NCI-H2171 (cell line): ENCODE measurements at regions not wholly inside any gene's neighbourhood (a gene's known extent, or its start where the extent isn't known, plus 50 kb on each side); places are given as distances from the start of the nearest gene placed in this dataset.
"Not testable (repeated sequence)": the region's sequence is repeated elsewhere in the genome, so short reads cannot be mapped to it uniquely, and the experiment has no call there.

ENCODE experiments used
- DNase-seq: peaks from one replicate; lab custom pipeline; 2025; lab: John Stamatoyannopoulos, UW

DNA sequence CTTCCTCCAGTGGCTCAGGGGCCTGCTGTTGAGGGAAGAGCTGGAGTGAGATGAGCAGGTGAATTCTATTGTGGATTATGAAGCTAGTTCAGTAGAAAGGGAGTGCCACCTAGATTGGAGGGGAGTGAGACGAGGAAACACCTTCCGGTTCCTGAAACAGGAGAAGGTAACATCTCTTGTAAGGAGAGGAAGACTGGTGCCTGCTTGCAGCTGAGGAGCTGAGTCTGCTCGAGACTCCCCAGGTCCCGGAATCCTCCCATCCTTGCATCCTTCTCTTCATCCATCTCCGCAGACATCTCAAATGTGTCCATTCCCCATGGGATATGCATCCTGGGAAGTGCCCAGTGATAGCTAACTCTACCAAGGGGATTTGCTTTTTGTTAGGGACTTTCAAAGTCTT is 242.9 kb upstream of the ZFP64 start:
- DNase-seq = no peak

DNA sequence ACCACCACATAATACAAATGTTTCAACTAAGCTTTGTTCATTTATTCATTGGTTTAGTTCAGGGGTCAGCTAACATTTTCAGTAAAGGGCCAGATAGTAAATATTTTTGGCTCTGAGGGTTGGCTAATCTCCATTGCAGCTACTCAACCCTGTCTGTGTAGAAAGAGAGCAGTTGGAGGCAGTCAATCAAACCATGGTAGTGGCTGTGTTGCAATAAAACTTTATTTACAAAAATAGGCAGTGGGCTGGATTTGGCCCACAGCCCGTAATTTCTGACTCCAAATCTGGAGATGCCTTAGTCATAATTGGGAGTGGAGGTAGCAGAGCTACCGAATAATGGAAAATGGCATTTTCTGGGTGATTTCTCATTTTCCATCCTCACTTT is 242.5 kb upstream of the ZFP64 start:
- no peak for DNase-seq

DNA sequence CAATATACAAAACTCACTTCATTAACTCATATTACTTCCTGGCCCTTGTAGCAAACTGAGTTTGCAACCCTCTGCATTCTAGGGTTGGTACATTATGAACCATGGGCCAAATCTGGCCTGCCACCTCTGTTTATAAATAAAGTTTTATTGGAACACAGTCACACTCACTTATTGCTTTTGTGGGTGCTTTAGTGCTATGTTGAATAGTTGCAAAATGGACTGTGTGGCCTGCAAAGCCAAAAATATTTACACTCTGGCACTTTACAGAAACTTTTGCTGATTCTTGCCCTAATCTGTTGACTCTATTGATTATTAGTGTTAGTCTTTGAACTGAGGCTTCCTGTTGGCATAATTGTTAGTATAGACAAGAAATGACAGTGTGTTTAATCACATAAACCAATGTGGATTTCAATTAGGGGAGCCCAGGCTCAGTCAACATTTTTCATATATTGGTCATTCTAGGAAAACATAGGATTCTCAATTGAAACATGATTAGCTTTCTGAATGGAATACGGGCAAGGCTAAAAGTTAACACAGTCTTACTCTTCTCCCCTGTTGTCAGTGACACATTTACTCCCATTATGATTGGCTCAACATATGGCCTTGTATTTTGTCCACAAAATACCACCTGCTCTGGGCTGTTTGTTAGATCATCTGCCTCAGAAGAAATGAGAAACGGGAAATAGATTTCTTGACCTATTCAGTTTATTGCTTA is 241.9 kb upstream of the ZFP64 start:
- DNase-seq = no peak

DNA sequence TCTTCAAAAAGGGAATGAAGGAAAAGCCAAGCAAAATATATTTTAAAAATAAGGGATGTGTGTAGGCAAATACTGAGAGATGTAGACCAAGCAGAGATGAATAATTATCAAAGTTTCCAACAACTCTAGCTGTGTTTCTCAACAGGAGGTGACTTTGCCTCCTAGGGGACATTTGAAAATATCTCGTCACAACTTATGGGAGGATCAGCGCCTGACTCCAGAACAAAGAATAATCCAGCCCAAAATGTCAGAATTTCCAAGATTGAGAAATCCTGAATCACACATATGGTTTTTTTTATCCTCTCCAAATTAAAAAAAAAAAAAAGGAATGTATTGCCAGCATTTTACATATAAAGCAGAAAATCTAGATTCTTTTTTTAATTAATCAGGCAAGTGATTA is 241.2 kb upstream of the ZFP64 start:
- DNase-seq = no peak

DNA sequence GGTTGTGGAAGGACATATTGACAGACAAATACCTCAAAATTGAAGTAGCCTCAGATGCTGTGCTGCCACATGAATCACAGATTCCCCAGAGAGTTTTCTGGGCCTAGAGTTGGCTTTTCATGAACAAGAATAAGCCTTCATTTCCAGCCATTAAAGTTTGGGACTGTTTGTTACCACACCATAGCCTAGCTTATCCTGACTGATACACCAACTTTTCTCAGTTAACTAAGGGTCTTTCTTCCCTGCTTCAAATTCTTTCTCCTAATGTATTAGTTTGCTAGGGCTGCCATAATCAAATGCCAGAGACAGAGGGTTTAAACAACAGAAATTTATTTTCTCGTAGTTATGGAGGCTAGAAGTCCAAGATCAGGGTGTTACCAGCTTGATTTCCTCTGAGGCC is 237.4 kb upstream of the ZFP64 start:
- DNase-seq = no peak

DNA sequence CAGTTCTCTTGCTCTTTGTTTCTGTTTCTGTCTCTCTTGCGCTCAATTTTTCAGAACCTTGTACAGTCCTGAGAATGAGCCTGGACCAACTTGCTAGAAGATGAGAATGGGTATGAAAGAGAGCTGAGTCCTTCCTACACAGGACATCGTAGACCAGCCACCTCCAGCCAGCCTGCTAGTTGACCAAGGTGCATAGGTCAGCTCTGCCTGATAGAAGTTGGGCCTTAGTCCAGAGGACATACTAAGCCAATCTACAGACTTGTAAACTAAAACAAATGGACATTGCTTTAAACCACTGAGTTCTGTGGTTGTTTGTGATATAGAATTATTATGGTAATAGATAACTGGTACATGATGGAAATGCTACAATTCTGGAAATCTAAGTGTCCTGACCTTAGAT is 236.4 kb upstream of the ZFP64 start:
- no peak for DNase-seq

DNA sequence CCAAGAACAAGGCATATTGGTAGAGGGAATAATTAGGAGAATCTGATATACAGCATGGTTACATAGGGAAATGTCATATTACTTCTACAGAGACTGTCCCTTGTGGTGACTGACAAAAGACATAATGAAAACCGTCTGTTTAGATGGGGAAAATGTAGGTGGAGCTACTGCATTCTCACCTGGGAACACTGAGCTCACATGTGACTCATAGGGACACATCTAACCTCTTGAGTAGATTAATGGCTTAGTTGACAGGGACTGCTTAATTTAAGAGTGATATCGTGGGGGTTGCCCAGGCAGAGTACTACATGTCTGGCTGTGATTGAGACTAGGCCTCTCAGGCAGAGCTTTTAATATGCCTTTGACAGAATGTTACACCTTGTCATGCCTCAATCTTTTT is 235.3 kb upstream of the ZFP64 start:
- DNase-seq = no peak

DNA sequence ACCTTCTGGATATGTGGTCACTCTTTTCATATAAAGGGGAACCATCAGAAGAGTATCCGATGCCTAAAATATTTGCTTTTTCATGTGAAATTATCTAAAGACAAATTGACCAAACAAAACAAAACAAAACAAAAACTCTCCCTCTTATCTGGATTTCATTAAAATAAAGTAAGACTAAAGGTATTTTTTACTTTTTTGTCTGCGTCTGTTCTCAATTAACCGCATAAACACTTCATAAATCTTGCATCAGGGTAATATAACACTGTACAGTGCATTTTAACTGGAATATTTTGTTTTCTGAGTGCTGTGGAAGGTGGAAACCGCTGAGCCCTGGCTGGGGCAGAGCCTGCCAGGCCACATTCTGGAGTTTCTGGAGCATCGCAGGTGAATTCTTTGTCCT is 234.1 kb upstream of the ZFP64 start:
- no peak for DNase-seq

DNA sequence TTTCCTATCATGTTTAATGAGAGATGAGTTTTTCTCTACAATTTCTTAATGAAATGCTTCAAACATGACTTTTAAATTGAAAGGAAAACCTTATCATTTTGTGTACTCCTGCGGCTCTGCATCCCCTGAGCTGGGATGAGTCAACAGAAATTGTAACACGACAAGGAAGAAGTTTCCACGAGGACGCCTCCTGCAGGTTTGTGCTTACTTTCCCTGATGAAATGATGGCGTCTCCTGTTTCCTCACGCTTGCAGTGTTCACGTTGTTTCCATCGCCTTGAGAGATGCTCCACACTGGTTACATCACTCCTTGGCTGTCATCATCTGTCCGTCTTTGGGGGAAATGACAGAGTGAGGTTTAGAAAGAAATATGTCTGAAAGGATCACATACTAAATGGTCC is 233.7 kb upstream of the ZFP64 start:
- no peak for DNase-seq

DNA sequence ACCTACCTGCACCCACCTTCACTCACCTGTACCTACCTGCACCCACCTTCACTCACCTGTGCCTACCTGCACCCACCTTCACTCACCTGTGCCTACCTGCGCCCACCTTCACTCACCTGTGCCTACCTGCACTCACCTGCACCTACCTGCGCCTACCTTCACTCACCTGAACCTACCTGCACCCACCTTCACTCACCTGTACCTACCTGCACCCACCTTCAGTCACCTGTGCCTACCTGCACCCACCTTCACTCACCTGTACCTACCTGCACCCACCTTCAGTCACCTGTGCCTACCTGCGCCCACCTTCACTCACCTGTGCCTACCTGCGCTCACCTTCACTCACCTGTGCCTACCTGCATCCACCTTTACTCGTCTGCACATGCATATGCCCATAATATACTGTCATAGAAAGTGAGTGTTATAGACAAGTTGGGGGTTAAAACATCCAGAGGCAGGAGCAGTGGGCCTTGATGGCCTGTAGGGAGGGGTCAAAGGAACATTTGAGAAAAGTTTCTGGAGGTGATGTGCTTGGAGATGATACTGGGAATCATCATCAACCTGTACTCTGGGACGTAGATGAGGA is 232.9 kb upstream of the ZFP64 start:
- not testable (repeated sequence) for DNase-seq

DNA sequence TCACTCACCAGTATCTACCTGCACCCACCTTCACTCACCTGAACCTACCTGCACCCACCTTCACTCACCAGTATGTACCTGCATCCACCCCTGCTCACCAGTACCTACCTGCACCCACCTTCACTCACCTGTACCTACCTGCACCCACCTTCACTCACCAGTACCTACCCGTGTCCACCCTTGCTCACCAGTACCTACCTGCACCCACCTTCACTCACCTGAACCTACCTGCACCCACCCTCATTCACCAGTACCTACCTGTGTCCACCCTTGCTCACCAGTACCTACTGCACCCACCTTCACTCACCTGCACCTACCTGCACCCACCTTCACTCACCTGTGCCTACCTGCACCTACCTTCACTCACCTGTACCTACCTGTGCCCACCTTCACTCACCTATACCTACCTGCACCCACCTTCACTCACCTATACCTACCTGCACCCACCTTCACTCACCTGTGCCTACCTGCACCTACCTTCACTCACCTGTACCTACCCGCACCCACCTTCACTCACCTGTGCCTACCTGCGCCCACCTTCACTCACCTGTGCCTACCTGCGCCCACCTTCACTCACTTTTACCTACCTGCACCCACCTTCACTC is 232.1 kb upstream of the ZFP64 start:
- DNase-seq = not testable (repeated sequence)

DNA sequence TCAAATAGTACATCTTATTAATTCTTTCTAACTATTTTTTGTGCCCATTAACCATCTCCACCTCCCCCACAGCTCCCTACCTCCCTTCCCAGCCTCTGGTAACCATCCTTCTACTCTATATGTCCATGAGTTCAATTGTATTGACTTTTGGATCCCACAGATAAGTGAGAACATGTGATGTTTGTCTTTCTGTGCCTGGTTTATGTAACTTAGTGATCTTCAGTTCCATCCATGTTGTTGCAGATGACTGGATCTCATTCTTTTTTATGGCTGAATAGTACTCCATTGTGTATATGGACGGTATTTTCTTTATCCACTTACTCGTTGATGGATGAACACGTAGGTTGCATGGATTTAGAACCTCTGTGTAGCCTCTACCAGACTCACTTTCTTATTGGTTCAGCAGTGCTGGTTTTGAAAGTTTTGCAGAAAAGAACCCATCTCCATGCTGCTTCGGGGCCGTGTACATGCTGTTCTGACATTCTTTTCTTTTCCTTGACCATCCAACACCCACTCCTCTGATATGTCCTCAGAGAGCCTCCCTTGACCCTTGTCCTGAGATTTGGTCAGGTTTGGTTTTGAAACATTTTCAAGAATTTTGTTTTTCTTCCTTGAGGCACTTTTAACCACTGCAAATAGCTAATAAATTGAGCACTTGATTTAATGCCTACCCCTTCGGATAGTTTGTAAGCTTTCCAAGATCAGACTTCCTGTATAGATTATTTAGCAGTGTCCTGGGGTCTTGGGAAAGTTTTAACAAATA is 231.2 kb upstream of the ZFP64 start:
- no peak for DNase-seq

DNA sequence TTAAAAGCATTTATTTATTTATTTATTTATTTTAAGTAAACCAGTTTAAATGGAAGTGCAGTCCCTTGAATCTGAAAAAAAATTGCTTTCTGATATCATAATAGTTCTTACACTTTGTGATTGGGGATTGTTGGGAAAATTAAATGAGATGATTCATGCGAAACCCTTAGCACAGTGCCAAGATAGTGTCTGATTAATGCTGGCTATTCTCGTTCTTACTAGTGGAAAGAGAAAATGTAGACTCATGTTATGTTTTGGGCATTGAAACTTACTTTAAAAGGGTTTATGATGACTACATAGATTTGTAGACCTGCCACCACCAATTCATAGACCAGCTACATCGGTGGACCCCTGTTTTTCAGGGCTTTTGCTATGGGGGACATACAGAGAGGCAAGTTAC is 229.2 kb upstream of the ZFP64 start:
- no peak for DNase-seq

DNA sequence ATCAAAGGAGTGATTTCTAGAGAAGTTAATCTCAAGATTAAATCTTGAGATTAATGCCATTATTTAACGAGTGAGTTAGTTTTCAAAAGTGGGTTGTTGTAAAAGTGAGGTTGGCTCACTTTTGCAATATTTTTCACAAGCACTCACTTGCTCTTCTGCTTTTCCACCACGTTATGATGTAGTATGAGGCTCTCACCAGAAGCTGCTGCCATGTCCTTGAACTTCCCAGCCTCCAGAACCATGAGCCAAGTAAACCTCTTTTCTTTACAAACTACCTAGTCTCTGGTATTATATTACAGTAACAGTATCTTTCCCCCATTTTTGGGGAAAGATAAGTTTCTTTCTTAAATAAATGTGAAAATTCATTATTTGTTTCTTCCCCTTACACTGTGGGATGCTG is 227.6 kb upstream of the ZFP64 start:
- no peak for DNase-seq

DNA sequence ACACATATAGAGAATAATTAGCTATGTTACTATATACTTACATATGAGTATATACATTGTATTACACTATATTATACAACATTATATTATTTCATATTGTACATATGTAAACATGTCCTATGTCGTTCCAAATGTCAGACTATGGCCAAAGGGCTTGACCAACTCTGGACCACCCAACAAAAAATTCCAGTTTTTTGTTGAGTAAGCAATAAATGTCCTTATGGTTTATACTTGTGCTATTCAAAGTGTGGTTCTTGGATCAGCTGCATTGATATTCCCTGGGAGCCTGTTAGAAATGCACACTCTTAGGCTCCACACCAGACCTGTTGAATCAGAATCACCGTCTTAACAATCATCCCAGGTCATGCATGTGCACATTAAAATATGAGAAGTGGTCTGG is 225.4 kb upstream of the ZFP64 start:
- DNase-seq = no peak

DNA sequence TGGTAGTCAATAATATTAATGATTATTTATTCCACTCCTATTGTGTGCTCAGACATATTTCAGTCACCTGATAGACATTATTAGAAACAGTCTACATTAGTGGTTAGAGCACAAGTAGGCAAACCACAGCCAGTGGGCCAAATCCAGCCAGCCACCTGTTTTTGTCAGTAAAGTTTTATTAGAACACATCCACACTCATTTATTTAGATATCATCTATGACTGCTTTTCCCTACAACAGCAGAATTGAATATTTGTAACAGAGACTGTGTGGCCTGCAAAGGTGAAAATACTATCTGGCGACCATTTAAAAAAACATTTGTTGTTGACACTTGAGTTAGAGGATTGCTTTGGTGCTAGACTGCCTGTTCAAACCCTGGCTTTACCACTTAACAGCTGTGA is 220.0 kb upstream of the ZFP64 start:
- DNase-seq = no peak

DNA sequence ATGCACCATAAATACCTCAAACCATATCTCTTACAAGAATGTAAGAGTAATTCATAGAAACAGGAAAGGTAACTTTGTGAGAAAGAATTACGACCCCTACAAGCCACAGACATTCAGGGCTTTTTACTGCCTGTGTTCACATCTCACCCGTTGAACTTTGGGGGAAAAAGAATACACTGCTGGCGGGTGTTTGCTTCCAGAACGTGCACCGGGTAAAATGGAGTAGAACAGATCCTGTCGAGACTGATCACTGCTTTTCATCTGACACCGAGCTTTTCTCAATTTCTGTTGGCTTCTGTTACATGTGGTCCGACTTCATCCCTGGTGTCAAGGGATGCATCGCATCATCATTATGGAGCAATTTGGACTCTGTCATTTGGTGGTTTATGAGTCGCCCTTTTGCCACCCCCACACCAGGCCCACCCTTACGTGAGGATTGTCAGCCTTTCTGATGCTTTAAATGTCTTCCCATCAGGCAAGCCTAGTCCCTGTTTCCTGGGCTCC is 219.2 kb upstream of the ZFP64 start:
- DNase-seq = no peak

DNA sequence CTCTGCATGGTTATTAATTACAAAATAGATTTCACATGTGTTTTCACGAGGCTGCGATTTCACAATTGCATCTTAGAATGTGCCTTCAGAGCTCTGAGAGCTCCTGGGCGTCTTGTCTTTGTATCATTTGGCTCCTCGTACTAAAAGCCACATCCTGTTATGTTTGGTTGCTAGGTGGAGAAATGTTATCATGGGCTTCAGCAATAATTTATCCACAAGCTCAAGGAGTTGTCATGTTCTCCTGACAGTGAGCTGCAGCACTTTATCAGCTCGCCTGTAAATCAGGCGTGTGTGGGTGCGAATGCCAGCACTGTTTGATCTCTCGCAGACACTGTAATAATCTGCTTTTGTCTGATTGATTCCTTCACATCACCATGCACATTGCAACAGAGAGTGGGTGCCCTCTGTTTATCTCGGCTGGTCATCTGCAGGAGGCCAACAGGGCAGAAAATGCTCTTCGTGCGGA is 218.6 kb upstream of the ZFP64 start:
- no peak for DNase-seq

DNA sequence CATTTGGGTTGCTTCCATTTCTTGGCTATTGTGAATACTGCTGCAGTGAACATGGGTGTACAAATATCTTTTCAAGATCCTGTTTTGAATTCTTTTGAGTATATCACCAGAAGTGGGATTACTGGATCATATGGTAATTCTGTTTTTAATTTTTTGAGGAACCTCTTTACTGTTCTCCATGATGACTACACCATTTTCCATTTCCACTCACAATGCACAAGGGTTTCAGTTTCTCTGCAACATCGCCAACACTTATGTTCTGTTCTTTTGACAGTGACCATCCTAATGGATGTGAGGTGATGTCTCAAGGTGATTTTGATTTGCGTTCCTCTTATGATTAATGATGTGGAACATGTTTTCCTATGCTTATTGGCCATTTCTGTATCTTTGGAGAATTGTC is 214.4 kb upstream of the ZFP64 start:
- no peak for DNase-seq

DNA sequence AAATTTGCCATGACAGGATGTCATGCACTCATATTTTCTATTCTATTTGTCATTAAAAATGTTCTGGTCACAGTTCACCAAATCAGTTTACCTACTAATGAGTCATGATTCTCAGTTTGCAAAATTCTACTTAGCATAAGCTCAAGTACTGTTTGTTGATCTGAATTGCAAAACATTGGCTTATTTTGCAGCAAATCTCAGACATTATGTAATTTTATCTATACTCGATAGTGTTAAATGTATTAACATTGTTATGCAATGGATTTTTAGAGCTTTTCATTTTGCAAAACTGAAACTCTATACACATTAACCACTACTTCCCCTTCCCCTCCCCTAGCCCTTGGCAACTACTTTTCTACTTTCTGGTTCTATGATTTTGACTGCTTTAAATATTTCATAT is 213.8 kb upstream of the ZFP64 start:
- DNase-seq = no peak

DNA sequence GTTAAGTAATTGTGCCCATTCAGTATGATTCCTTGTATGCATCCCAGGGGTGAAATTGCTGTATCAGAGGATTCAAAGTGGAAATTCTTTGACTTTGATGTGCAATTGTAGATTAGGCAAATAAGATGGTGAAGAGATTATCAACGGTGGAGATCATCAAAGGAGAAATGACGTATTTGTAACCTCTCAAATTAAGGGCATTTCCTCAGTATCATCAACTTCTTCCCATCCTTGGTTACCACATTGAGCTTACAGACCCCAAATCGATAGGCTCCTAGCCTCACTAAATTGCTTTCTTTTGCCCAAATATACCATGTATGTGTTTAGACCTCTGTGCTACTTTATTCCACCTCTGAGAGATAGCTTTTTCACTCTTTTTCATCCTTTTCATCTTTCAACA is 213.1 kb upstream of the ZFP64 start:
- DNase-seq = no peak

DNA sequence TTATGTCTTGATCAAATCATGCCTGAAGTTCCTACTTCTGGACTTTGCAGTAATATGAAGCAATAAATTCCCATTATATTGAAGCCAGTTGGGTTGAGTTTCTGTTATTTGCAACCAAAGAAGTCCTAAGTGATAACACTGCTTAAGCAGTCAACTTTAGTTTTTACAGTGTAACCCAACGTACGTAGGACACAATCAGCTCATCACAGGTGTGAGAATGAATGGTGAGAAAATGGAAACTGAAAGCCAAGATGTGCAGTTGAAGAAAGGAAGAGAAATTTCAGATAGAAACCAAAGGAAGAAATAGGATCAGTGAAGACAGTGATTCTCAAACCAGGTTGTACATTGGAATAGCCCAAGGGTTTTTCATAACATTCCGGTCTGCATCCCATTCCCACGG is 211.4 kb upstream of the ZFP64 start:
- no peak for DNase-seq

DNA sequence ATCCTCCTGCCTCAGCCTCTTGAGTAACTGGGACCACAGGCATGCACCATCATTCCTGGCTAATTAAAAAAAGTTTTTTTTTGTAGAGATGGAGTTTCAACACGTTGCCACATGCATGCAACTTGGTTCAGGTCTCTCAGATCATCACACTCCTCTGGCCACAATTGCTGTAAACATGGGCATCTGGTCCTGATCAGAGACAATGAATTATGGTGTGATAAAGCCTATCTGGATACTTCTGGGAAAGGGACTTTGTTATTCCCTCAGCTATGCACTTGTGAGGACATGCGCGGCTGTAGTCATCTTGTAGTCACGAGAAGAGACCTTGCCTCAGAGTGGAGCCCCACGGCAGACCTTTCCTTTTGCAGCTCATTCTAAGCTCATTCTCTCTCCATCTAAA is 210.9 kb upstream of the ZFP64 start:
- no peak for DNase-seq
